ENCODE measurements at regions not wholly inside any gene's neighbourhood (a gene's known extent, or its start where the extent isn't known, plus 50 kb on each side); places are given as distances from the start of the nearest gene placed in this dataset.

DNA sequence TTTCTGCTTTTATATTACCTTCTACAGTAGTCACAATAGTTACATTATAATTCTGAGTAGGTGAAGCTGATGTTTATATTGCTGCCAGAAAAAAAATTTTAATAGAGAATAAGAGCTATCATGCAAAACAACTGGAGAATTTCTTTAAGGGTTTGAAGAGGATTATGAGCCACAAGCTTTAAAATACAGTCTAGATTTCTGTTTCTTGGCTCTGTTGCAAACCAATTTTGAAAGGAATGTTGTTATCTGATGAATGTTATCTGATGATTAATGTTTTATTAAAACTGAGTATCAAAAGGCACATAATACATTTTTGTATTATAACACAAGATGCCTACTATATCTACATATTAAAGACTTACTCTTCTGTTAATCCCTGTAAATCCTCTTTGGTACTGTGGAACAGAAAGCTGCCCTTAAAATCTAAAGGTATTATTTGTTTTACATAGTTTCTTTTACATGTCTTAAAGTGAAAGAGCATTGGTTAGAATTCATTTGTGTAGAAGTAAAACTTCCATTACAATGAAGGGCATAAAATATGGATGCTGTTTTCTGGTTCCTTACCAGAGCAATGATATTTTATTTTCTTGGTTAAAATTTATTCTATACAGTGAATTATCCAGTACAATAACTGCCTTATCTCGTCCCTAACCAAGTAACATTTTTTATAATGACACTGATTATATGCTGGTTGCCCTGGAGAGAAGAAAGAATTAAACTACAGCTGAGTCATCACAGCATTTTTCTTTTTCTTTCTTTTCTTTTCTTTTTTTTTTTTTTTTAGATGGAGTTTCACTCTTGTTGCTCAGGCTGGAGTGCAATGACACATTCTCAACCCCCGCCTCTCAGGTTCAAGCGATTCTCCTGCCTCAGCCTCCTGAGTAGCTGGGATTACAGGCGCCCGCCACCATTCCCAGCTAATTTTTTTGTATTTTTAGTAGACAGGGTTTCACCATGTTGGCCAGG lies 205.7 kb downstream of the TANC2 start:
- no peak overlapping the region for H4K5ac ChIP-seq (ENCODE audit: insufficient read length, low read depth, low read length)
- H3K27me3 ChIP-seq (ENCODE audit: insufficient read depth, low read length): no peaks in the 10 kb centered on the region
- H3K36me3 Mint-ChIP-seq (ENCODE audit: insufficient read depth in 1 of 3, low read depth in 3 of 3): peaks cover 2 to 7% (median 3%) of the 10 kb centered on the region in 3 experiments; a peak in 2 of 7 replicates
- no peak overlapping the region for H4K8ac ChIP-seq (replicated peaks; ENCODE audit: insufficient read length, low read depth, low read length)
- H3K4me3 Mint-ChIP-seq: no peak overlapping the region
- WGBS (ENCODE audit: extremely low coverage, insufficient read length, low lambda C conversion rate): no CpG with 5 or more reads among the region's 5 CpGs
- peaks cover 2 to 4% of the 10 kb centered on the region in 2 experiments; a peak in 4 of 5 replicates for H3K9me3 Mint-ChIP-seq
- H2BK120ac ChIP-seq (ENCODE audit: low read depth, low read length, poor library complexity, severe bottlenecking): no peak overlapping the region
- H3K27me3 Mint-ChIP-seq (ENCODE audit: low read depth): no peaks in the 10 kb centered on the region
- H3K4me1 Mint-ChIP-seq: peaks cover 11 to 13% of the 10 kb centered on the region in 2 experiments
- H3K79me2 ChIP-seq (ENCODE audit: insufficient read depth, low read length): no peaks in the 10 kb centered on the region
- no peak overlapping the region for H3K4me2 ChIP-seq (ENCODE audit: insufficient read depth, insufficient read length, low read length)
- H2BK15ac ChIP-seq (ENCODE audit: low read depth, low read length): no peak overlapping the region
- no peak overlapping the region for H3K56ac ChIP-seq (ENCODE audit: insufficient read length, low read depth, low read length)
- H3K18ac ChIP-seq (ENCODE audit: insufficient read length, low read depth, low read length): no peak overlapping the region
- no peak overlapping the region for H3K4ac ChIP-seq (ENCODE audit: low read depth, low read length)
- no peak overlapping the region for H2AFZ ChIP-seq (ENCODE audit: low read length)
- H2BK20ac ChIP-seq (ENCODE audit: low read depth, low read length, poor library complexity, severe bottlenecking): no peak overlapping the region
- H3K27ac Mint-ChIP-seq: peak overlapping the region in 1 of 3 experiments; percentile 76; a peak in 1 of 7 replicates
- no peak overlapping the region for H2BK5ac ChIP-seq (ENCODE audit: insufficient read length, low read length)
- H3K9ac ChIP-seq (ENCODE audit: extremely low read depth, insufficient read length, low read length): no peak overlapping the region
- no peaks in the 10 kb centered on the region for H3K79me1 ChIP-seq (ENCODE audit: insufficient read depth, low read depth, low read length, poor library complexity, severe bottlenecking)
- no peak overlapping the region for H3T11ph ChIP-seq (ENCODE audit: low read length)
- no peak for DNase-seq
- H4K20me1 ChIP-seq (ENCODE audit: control insufficient read depth, insufficient read depth, insufficient read length): no peaks in the 10 kb centered on the region
- H2BK12ac ChIP-seq (ENCODE audit: insufficient read length, low read depth, low read length): no peak overlapping the region
- no peak overlapping the region for H3K14ac ChIP-seq (ENCODE audit: insufficient read depth, low read length)
- H3K23ac ChIP-seq (ENCODE audit: insufficient read length, low read depth, low read length): no peak overlapping the region
- H3K9me3 ChIP-seq (ENCODE audit: control insufficient read depth, low read depth, low read length): no peaks in the 10 kb centered on the region
- TF ChIP-seq, protein P1, sequence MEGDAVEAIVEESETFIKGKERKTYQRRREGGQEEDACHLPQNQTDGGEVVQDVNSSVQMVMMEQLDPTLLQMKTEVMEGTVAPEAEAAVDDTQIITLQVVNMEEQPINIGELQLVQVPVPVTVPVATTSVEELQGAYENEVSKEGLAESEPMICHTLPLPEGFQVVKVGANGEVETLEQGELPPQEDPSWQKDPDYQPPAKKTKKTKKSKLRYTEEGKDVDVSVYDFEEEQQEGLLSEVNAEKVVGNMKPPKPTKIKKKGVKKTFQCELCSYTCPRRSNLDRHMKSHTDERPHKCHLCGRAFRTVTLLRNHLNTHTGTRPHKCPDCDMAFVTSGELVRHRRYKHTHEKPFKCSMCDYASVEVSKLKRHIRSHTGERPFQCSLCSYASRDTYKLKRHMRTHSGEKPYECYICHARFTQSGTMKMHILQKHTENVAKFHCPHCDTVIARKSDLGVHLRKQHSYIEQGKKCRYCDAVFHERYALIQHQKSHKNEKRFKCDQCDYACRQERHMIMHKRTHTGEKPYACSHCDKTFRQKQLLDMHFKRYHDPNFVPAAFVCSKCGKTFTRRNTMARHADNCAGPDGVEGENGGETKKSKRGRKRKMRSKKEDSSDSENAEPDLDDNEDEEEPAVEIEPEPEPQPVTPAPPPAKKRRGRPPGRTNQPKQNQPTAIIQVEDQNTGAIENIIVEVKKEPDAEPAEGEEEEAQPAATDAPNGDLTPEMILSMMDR (conservative IDR thresholded peaks at IDR 0.05): no peak
- no peaks in the 10 kb centered on the region for H3K4me1 ChIP-seq (ENCODE audit: insufficient read depth, low read length)
- H4K91ac ChIP-seq (ENCODE audit: insufficient read length, low read depth, low read length): no peak overlapping the region
- no peak overlapping the region for H3K27ac ChIP-seq (ENCODE audit: insufficient read length, low read depth, low read length)
- H2AK5ac ChIP-seq (ENCODE audit: insufficient read length, low read length): no peak overlapping the region
- no peaks in the 10 kb centered on the region for H3K23me2 ChIP-seq (ENCODE audit: insufficient read length, low read depth, low read length, poor library complexity, severe bottlenecking)
